Neural cell (in vitro differentiated cells): ENCODE measurements at regions not wholly inside any gene's neighbourhood (a gene's known extent, or its start where the extent isn't known, plus 50 kb on each side); places are given as distances from the start of the nearest gene placed in this dataset.

Experiments
- H2AFZ ChIP-seq: fragments of 200-600, 300-800 bp; sonication (generic), shearing (Covaris generic); 2 replicates; pipeline ENCODE4 v1.6.0; 2014; ENCODE audit warnings: low read depth, mild to moderate bottlenecking, antibody characterized with exemption, low read length, moderate library complexity
- H3F3A ChIP-seq: fragments of 200-600 bp; shearing (Covaris generic); 2 replicates; pipeline ENCODE4 v1.6.1; 2016; ENCODE audit warnings: mild to moderate bottlenecking, moderate library complexity, mixed read lengths, antibody characterized with exemption, low read length; ENCODE audit not compliant: insufficient read depth, poor library complexity, severe bottlenecking
- H3K27ac ChIP-seq: fragments of 200-600, 300-800 bp; sonication (generic), shearing (Covaris generic); 2 replicates; pipeline ENCODE4 v1.5.1; 2014; ENCODE audit warnings: mild to moderate bottlenecking, low read length, moderate library complexity
- H3K27me3 ChIP-seq: fragments of 300-800, 200-600 bp; sonication (generic), shearing (Covaris generic); 2 replicates; pipeline ENCODE4 v1.6.0; 2014; ENCODE audit warnings: mild to moderate bottlenecking, low read depth, low read length, moderate library complexity; ENCODE audit not compliant: insufficient read depth
- H3K36me3 ChIP-seq: fragments of 300-800, 200-600 bp; sonication (generic), shearing (Covaris generic); 2 replicates; pipeline ENCODE4 v1.5.1; 2014; ENCODE audit warnings: mild to moderate bottlenecking, antibody characterized with exemption, low read length, moderate library complexity; ENCODE audit not compliant: insufficient read depth
- H3K4me2 ChIP-seq: fragments of 300-800, 200-600 bp; sonication (generic), shearing (Covaris generic); 2 replicates; pipeline ENCODE4 v1.6.0; 2014; ENCODE audit warnings: mild to moderate bottlenecking, low read length
- H3K4me3 ChIP-seq: fragments of 300-800, 200-600 bp; sonication (generic), shearing (Covaris generic); 2 replicates; pipeline ENCODE4 v1.5.1; 2014; ENCODE audit warnings: mild to moderate bottlenecking, low read length, moderate library complexity
- H3K79me2 ChIP-seq: fragments of 200-600 bp; shearing (Covaris generic); replicated peaks from 2 replicates; pipeline ENCODE4 v1.6.0; 2014; ENCODE audit warnings: mild to moderate bottlenecking, low read length, moderate library complexity; ENCODE audit not compliant: insufficient read depth
- H3K9ac ChIP-seq: fragments of 300-800, 200-600 bp; sonication (generic), shearing (Covaris generic); 2 replicates; pipeline ENCODE4 v1.6.1; 2016; ENCODE audit warnings: mild to moderate bottlenecking, low read length, mixed read lengths
- H3K9me2 ChIP-seq: fragments of 200-600 bp; shearing (Covaris generic); 2 replicates; pipeline ENCODE4 v1.6.1; 2016; ENCODE audit warnings: mild to moderate bottlenecking, low read length, mixed read lengths; ENCODE audit not compliant: insufficient read depth
- H3K9me3 ChIP-seq: fragments of 200-600, 300-800 bp; sonication (generic), shearing (Covaris generic); 2 replicates; pipeline ENCODE4 v1.6.1; 2016; ENCODE audit warnings: mild to moderate bottlenecking, mixed run types, low read length, moderate library complexity, mixed read lengths
- H4K20me1 ChIP-seq: fragments of 200-600 bp; shearing (Covaris generic); 2 replicates; pipeline ENCODE4 v1.6.1; 2016; ENCODE audit warnings: mild to moderate bottlenecking, mixed run types; ENCODE audit not compliant: insufficient read depth
- EP300 ChIP-seq: fragments of 450-650 bp; conservative IDR thresholded peaks from 2 replicates; pipeline ENCODE4 v1.6.1; 2014; ENCODE audit warnings: antibody characterized with exemption, mild to moderate bottlenecking, moderate library complexity; ENCODE audit not compliant: poor library complexity, severe bottlenecking
- EZH2 ChIP-seq: fragments of 200-600, 300-800 bp; shearing (Covaris generic), sonication (generic); IDR thresholded peaks from 2 replicates; pipeline ENCODE4 v1.6.1; 2014; ENCODE audit warnings: antibody characterized with exemption, low read length, borderline replicate concordance, mild to moderate bottlenecking; ENCODE audit not compliant: insufficient read depth, poor library complexity, severe bottlenecking
- MXI1 ChIP-seq: fragments of 450-650 bp; conservative IDR thresholded peaks from 2 replicates; pipeline ENCODE4 v1.6.1; 2014; ENCODE audit warnings: antibody characterized with exemption, mild to moderate bottlenecking; ENCODE audit not compliant: poor library complexity, severe bottlenecking
- POLR2AphosphoS5 ChIP-seq: IDR thresholded peaks from 2 replicates; pipeline ENCODE4 v1.6.1; 2012
- RAD21 ChIP-seq: fragments of 450-650 bp; conservative IDR thresholded peaks from 2 replicates; pipeline ENCODE4 v1.6.1; 2014; ENCODE audit warnings: antibody characterized with exemption, mild to moderate bottlenecking, moderate library complexity
- SMC3 ChIP-seq: fragments of 450-650 bp; conservative IDR thresholded peaks from 2 replicates; pipeline ENCODE4 v1.6.1; 2014; ENCODE audit warnings: antibody characterized with exemption, mild to moderate bottlenecking, moderate library complexity; ENCODE audit not compliant: poor library complexity
- TAF1 ChIP-seq: IDR thresholded peaks from 2 replicates; pipeline ENCODE4 v1.6.1; 2012; ENCODE audit warnings: low read depth
- TF ChIP-seq, protein P1 (sequence below): fragments of 450-650 bp; IDR thresholded peaks from 2 replicates; pipeline ENCODE4 v1.5.1; 2014; ENCODE audit warnings: antibody characterized with exemption, mild to moderate bottlenecking, moderate library complexity; ENCODE audit not compliant: poor library complexity, severe bottlenecking
- TF ChIP-seq, protein P2 (sequence below): IDR thresholded peaks from 2 replicates; pipeline ENCODE4 v1.6.1; 2012; ENCODE audit warnings: borderline replicate concordance

- no peaks in the 10 kb centered on the region for H3K36me3 ChIP-seq
- H3K9me2 ChIP-seq, result no peaks in the 10 kb centered on the region
- H3K27me3 ChIP-seq, result no peaks in the 10 kb centered on the region
- H3K9ac ChIP-seq, result no peak overlapping the region
- H3K4me2 ChIP-seq, result no peak overlapping the region
- H2AFZ ChIP-seq, result no peak overlapping the region
- H3K9me3 ChIP-seq, result no peaks in the 10 kb centered on the region
- no peak overlapping the region for H3K4me3 ChIP-seq
- H3K27ac ChIP-seq, result no peak overlapping the region
- no peaks in the 10 kb centered on the region for H4K20me1 ChIP-seq
- TF ChIP-seq MXI1, result no peak
- no peak for TF ChIP-seq EZH2
- TF ChIP-seq, protein P1, sequence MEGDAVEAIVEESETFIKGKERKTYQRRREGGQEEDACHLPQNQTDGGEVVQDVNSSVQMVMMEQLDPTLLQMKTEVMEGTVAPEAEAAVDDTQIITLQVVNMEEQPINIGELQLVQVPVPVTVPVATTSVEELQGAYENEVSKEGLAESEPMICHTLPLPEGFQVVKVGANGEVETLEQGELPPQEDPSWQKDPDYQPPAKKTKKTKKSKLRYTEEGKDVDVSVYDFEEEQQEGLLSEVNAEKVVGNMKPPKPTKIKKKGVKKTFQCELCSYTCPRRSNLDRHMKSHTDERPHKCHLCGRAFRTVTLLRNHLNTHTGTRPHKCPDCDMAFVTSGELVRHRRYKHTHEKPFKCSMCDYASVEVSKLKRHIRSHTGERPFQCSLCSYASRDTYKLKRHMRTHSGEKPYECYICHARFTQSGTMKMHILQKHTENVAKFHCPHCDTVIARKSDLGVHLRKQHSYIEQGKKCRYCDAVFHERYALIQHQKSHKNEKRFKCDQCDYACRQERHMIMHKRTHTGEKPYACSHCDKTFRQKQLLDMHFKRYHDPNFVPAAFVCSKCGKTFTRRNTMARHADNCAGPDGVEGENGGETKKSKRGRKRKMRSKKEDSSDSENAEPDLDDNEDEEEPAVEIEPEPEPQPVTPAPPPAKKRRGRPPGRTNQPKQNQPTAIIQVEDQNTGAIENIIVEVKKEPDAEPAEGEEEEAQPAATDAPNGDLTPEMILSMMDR, result no peak
- no peak for TF ChIP-seq TAF1
- no peak for TF ChIP-seq POLR2AphosphoS5
- TF ChIP-seq EP300, result no peak
- TF ChIP-seq, protein P2, sequence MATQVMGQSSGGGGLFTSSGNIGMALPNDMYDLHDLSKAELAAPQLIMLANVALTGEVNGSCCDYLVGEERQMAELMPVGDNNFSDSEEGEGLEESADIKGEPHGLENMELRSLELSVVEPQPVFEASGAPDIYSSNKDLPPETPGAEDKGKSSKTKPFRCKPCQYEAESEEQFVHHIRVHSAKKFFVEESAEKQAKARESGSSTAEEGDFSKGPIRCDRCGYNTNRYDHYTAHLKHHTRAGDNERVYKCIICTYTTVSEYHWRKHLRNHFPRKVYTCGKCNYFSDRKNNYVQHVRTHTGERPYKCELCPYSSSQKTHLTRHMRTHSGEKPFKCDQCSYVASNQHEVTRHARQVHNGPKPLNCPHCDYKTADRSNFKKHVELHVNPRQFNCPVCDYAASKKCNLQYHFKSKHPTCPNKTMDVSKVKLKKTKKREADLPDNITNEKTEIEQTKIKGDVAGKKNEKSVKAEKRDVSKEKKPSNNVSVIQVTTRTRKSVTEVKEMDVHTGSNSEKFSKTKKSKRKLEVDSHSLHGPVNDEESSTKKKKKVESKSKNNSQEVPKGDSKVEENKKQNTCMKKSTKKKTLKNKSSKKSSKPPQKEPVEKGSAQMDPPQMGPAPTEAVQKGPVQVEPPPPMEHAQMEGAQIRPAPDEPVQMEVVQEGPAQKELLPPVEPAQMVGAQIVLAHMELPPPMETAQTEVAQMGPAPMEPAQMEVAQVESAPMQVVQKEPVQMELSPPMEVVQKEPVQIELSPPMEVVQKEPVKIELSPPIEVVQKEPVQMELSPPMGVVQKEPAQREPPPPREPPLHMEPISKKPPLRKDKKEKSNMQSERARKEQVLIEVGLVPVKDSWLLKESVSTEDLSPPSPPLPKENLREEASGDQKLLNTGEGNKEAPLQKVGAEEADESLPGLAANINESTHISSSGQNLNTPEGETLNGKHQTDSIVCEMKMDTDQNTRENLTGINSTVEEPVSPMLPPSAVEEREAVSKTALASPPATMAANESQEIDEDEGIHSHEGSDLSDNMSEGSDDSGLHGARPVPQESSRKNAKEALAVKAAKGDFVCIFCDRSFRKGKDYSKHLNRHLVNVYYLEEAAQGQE, result no peak
- no peaks in the 10 kb centered on the region for H3K79me2 ChIP-seq
- no peaks in the 10 kb centered on the region for H3F3A ChIP-seq
These were observed 430.8 kb downstream of the PLPP3 start for GRCh38 chr1:56148326-56149193.

DNA sequence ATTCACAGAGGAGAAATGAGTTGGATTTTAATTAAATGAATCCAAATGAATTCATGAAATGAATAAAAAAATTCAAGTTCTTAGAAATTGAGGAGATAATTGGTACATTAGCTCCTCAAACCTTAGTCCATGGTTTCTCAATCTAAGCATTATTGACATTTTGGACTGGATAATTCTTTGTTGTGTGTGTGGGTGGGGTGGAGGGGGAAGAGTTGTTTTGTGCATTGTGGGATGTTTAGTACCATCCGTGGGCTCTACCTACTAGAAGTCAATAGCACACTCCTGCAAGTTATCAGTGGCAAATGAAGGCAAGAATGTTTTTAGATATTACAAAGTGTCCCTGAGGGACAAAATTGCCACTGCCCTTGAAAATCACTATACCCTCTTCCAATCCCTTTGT, 431.9 kb downstream of the PLPP3 start:
- H3K4me2 ChIP-seq, result no peak overlapping the region
- H4K20me1 ChIP-seq, result no peaks in the 10 kb centered on the region
- no peaks in the 10 kb centered on the region for H3F3A ChIP-seq
- TF ChIP-seq, protein P1, result no peak
- TF ChIP-seq EP300 (no peak), RAD21 (no peak), MXI1 (no peak), POLR2AphosphoS5 (no peak), SMC3 (no peak), EZH2 (no peak)
- TF ChIP-seq, protein P2, result no peak
- H3K79me2 ChIP-seq, result no peaks in the 10 kb centered on the region
- no peak overlapping the region for H2AFZ ChIP-seq
- no peak overlapping the region for H3K27ac ChIP-seq
- H3K9me2 ChIP-seq, result no peaks in the 10 kb centered on the region
- H3K27me3 ChIP-seq, result no peaks in the 10 kb centered on the region
- no peaks in the 10 kb centered on the region for H3K9me3 ChIP-seq
- no peak overlapping the region for H3K4me3 ChIP-seq
- H3K9ac ChIP-seq, result no peak overlapping the region
- no peaks in the 10 kb centered on the region for H3K36me3 ChIP-seq
